ENCODE measurements at regions not wholly inside any gene's neighbourhood (a gene's known extent, or its start where the extent isn't known, plus 50 kb on each side); places are given as distances from the start of the nearest gene placed in this dataset.

DNA sequence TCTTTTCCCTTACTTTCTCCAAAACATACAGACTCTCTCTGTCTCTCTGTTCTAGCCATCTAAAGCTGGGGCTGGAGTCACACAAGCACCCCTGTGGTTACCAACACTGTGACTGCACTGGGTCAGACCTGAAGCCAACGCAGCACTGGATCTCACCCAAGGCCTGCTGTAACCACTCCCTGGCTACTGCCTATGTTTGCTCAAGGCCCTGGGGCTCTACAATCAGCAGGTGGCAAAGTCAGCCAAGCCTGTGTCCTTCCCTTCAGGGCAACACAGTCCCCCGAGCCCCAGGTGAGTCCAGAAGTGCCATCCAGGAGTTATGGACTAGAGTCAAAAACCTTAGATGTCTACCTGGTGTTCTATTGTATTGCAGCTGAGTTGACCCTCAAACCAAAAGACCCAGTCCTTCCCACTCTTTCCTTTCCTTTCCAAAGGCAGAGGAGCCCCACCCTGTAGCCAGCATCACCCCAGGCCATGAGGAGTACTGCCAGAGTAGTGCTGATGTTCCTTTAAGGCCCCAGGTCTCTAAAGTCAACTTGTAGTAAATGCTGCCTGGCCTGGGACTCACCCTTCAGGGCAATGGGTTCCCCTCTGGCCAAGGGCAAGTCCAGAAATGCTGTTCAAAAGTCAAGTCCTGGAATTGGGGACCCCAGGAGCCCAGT lies 58.8 kb upstream of the RAP2C start:
- H3K4me3 ChIP-seq (replicated peaks; ENCODE audit: insufficient read depth, low read length), result no peak overlapping the region
- no peak for DNase-seq (ENCODE audit: low read depth in 1 of 2, low spot score in 1 of 2)
- H3K27ac ChIP-seq (replicated peaks), result no peak overlapping the region
- TF ChIP-seq, protein P1, sequence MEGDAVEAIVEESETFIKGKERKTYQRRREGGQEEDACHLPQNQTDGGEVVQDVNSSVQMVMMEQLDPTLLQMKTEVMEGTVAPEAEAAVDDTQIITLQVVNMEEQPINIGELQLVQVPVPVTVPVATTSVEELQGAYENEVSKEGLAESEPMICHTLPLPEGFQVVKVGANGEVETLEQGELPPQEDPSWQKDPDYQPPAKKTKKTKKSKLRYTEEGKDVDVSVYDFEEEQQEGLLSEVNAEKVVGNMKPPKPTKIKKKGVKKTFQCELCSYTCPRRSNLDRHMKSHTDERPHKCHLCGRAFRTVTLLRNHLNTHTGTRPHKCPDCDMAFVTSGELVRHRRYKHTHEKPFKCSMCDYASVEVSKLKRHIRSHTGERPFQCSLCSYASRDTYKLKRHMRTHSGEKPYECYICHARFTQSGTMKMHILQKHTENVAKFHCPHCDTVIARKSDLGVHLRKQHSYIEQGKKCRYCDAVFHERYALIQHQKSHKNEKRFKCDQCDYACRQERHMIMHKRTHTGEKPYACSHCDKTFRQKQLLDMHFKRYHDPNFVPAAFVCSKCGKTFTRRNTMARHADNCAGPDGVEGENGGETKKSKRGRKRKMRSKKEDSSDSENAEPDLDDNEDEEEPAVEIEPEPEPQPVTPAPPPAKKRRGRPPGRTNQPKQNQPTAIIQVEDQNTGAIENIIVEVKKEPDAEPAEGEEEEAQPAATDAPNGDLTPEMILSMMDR (IDR thresholded peaks at IDR 0.05; ENCODE audit: insufficient read depth, low read length), result no peak
- TF ChIP-seq, protein P2, sequence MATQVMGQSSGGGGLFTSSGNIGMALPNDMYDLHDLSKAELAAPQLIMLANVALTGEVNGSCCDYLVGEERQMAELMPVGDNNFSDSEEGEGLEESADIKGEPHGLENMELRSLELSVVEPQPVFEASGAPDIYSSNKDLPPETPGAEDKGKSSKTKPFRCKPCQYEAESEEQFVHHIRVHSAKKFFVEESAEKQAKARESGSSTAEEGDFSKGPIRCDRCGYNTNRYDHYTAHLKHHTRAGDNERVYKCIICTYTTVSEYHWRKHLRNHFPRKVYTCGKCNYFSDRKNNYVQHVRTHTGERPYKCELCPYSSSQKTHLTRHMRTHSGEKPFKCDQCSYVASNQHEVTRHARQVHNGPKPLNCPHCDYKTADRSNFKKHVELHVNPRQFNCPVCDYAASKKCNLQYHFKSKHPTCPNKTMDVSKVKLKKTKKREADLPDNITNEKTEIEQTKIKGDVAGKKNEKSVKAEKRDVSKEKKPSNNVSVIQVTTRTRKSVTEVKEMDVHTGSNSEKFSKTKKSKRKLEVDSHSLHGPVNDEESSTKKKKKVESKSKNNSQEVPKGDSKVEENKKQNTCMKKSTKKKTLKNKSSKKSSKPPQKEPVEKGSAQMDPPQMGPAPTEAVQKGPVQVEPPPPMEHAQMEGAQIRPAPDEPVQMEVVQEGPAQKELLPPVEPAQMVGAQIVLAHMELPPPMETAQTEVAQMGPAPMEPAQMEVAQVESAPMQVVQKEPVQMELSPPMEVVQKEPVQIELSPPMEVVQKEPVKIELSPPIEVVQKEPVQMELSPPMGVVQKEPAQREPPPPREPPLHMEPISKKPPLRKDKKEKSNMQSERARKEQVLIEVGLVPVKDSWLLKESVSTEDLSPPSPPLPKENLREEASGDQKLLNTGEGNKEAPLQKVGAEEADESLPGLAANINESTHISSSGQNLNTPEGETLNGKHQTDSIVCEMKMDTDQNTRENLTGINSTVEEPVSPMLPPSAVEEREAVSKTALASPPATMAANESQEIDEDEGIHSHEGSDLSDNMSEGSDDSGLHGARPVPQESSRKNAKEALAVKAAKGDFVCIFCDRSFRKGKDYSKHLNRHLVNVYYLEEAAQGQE (IDR thresholded peaks at IDR 0.05; ENCODE audit: insufficient replicate concordance, low read depth), result no peak
- TF ChIP-seq GABPA (IDR thresholded peaks at IDR 0.05; ENCODE audit: low read depth) (no peak), SPI1 (IDR thresholded peaks at IDR 0.05; ENCODE audit: borderline replicate concordance, low read depth) (no peak), POLR2AphosphoS5 (IDR thresholded peaks at IDR 0.05; ENCODE audit: low read depth) (no peak)
- H3K27me3 ChIP-seq (ENCODE audit: insufficient read depth, poor library complexity, severe bottlenecking), result no peaks in the 10 kb centered on the region

DNA sequence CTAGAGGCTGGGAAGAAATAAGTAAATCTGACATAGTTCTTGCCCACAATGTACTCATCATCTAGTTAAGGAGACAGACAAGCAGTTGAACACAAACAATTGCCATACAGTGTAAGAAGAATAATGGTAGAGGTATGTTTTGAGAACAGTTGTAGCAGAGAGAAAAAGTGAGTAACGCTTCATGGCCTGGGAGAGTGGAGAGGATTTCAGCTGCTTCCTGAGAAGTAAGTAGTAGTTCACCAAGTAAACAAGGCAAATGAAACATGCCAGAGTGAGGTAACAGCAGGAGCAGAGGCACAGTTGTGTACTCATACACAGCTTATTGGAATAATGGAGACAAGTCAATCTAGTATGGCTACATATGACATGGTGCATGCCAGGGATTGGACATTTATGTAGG lies 53.6 kb upstream of the RAP2C start:
- Histone ChIP-seq H3K4me3 (replicated peaks; ENCODE audit: insufficient read depth, low read length) (no peak overlapping the region), H3K27ac (replicated peaks) (no peak overlapping the region), H3K27me3 (ENCODE audit: insufficient read depth, poor library complexity, severe bottlenecking) (no peaks in the 10 kb centered on the region)
- DNase-seq (ENCODE audit: low read depth in 1 of 2, low spot score in 1 of 2), result no peak
- no peak for TF ChIP-seq POLR2AphosphoS5 (IDR thresholded peaks at IDR 0.05; ENCODE audit: low read depth)

DNA sequence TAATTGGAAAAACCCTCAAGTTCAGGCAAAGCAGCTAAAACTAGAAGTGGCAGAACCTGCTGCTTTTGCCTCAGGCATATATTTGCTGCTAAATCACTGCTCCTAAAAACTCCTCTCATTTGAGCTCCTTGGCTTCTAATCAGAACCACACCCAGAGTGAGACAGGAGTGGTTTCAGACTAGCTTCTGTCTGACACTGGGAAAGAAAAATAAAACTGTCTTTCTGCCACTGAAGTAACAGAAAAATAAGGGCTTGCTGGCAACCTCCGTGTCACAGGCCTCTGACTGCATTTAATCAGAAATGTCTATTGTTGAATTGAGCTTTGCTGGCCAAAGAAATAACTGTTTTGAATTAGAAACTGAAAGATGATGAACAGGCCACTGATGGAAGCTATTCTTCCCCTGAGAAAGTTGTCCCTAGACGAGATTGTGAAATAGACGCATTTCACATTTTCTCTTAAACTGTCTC lies 52.1 kb upstream of the RAP2C start:
- TF ChIP-seq, protein P1 (IDR thresholded peaks at IDR 0.05; ENCODE audit: insufficient read depth, low read length), result no peak
- TF ChIP-seq, protein P2 (IDR thresholded peaks at IDR 0.05; ENCODE audit: insufficient replicate concordance, low read depth), result no peak
- no peak for TF ChIP-seq GABPA (IDR thresholded peaks at IDR 0.05; ENCODE audit: low read depth)
- TF ChIP-seq SPI1 (IDR thresholded peaks at IDR 0.05; ENCODE audit: borderline replicate concordance, low read depth), result no peak
- no peak for TF ChIP-seq POLR2AphosphoS5 (IDR thresholded peaks at IDR 0.05; ENCODE audit: low read depth)
- Histone ChIP-seq H3K27me3 (ENCODE audit: insufficient read depth, poor library complexity, severe bottlenecking) (no peaks in the 10 kb centered on the region), H3K4me3 (replicated peaks; ENCODE audit: insufficient read depth, low read length) (no peak overlapping the region), H3K27ac (replicated peaks) (no peak overlapping the region)
- DNase-seq (ENCODE audit: low read depth in 1 of 2, low spot score in 1 of 2), result no peak

DNA sequence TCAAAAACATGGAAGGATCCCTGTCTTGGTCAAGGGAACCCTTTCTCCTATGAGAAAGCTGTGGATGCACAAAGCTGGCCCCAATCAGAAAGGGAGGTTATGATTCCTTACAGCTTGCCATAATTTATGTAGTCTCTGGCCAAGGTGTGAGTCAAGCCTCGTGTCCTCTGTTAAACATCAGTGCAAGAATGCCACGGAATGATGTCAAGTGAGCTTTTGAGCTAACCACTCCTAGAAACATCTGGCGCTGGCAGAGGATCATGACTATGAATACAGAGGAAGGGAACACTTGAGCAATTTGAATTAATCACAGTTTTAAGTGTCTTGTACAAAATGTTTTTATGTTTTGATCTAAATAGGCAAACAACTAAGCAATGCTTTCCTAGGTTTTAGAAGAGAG lies 51.5 kb upstream of the RAP2C start:
- TF ChIP-seq, protein P1 (IDR thresholded peaks at IDR 0.05; ENCODE audit: insufficient read depth, low read length), result no peak
- no peak for TF ChIP-seq POLR2AphosphoS5 (IDR thresholded peaks at IDR 0.05; ENCODE audit: low read depth)
- no peak for TF ChIP-seq SPI1 (IDR thresholded peaks at IDR 0.05; ENCODE audit: borderline replicate concordance, low read depth)
- TF ChIP-seq, protein P2 (IDR thresholded peaks at IDR 0.05; ENCODE audit: insufficient replicate concordance, low read depth), result no peak
- TF ChIP-seq GABPA (IDR thresholded peaks at IDR 0.05; ENCODE audit: low read depth), result no peak
- Histone ChIP-seq H3K27me3 (ENCODE audit: insufficient read depth, poor library complexity, severe bottlenecking) (no peaks in the 10 kb centered on the region), H3K27ac (replicated peaks) (no peak overlapping the region), H3K4me3 (replicated peaks; ENCODE audit: insufficient read depth, low read length) (no peak overlapping the region)
- no peak for DNase-seq (ENCODE audit: low read depth in 1 of 2, low spot score in 1 of 2)
